Lung (tissue), 11 donors: ENCODE measurements at regions not wholly inside any gene's neighbourhood (a gene's known extent, or its start where the extent isn't known, plus 50 kb on each side); places are given as distances from the start of the nearest gene placed in this dataset.

Experiments used
- ATAC-seq: fragments of 200-7000 bp; cut with Tn5 transposase; one replicate; pipeline ENCODE4 v1.9.1; 2020; ENCODE audit warnings: moderate number of reproducible peaks; ENCODE audit not compliant: insufficient read depth, low FRiP score
- DNase-seq, 3 donors: peaks; one replicate each; pipeline ENCODE4 v3.0.0-alpha.2; 2013 to 2017
- H3K27ac ChIP-seq, 2 donors: one replicate each; pipeline ENCODE4 v1.5.1; 2013; ENCODE audit warnings: mild to moderate bottlenecking in 2 of 2, moderate library complexity in 2 of 2, control low read depth in 1 of 2, inconsistent platforms in 1 of 2, low read depth in 1 of 2, low read length in 1 of 2
- H3K27me3 ChIP-seq, 3 donors: one replicate each; pipeline ENCODE4 v1.5.1; 2013; ENCODE audit warnings: low read length in 2 of 3; ENCODE audit not compliant: control insufficient read depth in 3 of 3, insufficient read depth in 3 of 3
- H3K36me3 ChIP-seq, 4 donors: one replicate each; pipeline ENCODE4 v1.5.1; 2013; ENCODE audit warnings: low read length in 4 of 4, mild to moderate bottlenecking in 1 of 4, moderate library complexity in 1 of 4; ENCODE audit not compliant: control insufficient read depth in 4 of 4, insufficient read depth in 4 of 4
- H3K4me1 ChIP-seq, 5 donors: one replicate each; pipeline ENCODE4 v1.5.1; 2013; ENCODE audit warnings: low read length in 5 of 5, mild to moderate bottlenecking in 2 of 5, moderate library complexity in 1 of 5; ENCODE audit not compliant: control insufficient read depth in 5 of 5, insufficient read depth in 5 of 5
- H3K4me3 ChIP-seq: one replicate; pipeline ENCODE4 v1.5.1; 2013; ENCODE audit warnings: mild to moderate bottlenecking, control low read depth, moderate library complexity
- H3K9ac ChIP-seq, 2 donors: one replicate each; pipeline ENCODE4 v1.5.1; 2013; ENCODE audit warnings: low read length in 2 of 2, control low read depth in 1 of 2; ENCODE audit not compliant: insufficient read depth in 1 of 2
- H3K9me3 ChIP-seq, 4 donors: one replicate each; pipeline ENCODE4 v1.5.1; 2013; ENCODE audit warnings: low read length in 3 of 4, mild to moderate bottlenecking in 1 of 4, moderate library complexity in 1 of 4; ENCODE audit not compliant: control insufficient read depth in 4 of 4, insufficient read depth in 3 of 4
- WGBS, 2 donors: extraction: QIAGEN DNeasy Blood & Tissue Kit; methylation state at CpG; one replicate each; pipeline ENCODE4 v1.1.7; 2013; 5-methylcytosine and 5-hydroxymethylcytosine counted together
- TF ChIP-seq, protein P1 (sequence below): IDR thresholded peaks from 2 replicates; pipeline ENCODE4 v1.5.1; 2012; ENCODE audit warnings: mild to moderate bottlenecking; ENCODE audit errors: control extremely low read depth, extremely low read depth
- donor health status: control.
- donor health status: control.
- donor health status: Bipolar disorder and iron deficiency.
- donor health status: healthy.
- donor health status: DM: yes; HTN: yes; CAD: no.

GRCh38 chr17:77690271-77691161 is 268.0 kb upstream of the TNRC6C start:
- Histone ChIP-seq H3K27me3 (peaks cover 0 to 29% (median 4%) of the 10 kb centered on the region in 3 donors), H3K4me1 (peaks cover 0 to 6% (median 0%) of the 10 kb centered on the region in 5 donors), H3K27ac (no peak overlapping the region), H3K9me3 (no peaks in the 10 kb centered on the region), H3K36me3 (no peaks in the 10 kb centered on the region), H3K4me3 (no peak overlapping the region), H3K9ac (no peak overlapping the region)
- TF ChIP-seq, protein P1, sequence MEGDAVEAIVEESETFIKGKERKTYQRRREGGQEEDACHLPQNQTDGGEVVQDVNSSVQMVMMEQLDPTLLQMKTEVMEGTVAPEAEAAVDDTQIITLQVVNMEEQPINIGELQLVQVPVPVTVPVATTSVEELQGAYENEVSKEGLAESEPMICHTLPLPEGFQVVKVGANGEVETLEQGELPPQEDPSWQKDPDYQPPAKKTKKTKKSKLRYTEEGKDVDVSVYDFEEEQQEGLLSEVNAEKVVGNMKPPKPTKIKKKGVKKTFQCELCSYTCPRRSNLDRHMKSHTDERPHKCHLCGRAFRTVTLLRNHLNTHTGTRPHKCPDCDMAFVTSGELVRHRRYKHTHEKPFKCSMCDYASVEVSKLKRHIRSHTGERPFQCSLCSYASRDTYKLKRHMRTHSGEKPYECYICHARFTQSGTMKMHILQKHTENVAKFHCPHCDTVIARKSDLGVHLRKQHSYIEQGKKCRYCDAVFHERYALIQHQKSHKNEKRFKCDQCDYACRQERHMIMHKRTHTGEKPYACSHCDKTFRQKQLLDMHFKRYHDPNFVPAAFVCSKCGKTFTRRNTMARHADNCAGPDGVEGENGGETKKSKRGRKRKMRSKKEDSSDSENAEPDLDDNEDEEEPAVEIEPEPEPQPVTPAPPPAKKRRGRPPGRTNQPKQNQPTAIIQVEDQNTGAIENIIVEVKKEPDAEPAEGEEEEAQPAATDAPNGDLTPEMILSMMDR: no peak
- 31 to 34% methylated on average over 24 of the region's 24 CpGs for WGBS, 2 donors
- DNase-seq: peak; percentile 58 to 71 (median 64)
- no peak for ATAC-seq

DNA sequence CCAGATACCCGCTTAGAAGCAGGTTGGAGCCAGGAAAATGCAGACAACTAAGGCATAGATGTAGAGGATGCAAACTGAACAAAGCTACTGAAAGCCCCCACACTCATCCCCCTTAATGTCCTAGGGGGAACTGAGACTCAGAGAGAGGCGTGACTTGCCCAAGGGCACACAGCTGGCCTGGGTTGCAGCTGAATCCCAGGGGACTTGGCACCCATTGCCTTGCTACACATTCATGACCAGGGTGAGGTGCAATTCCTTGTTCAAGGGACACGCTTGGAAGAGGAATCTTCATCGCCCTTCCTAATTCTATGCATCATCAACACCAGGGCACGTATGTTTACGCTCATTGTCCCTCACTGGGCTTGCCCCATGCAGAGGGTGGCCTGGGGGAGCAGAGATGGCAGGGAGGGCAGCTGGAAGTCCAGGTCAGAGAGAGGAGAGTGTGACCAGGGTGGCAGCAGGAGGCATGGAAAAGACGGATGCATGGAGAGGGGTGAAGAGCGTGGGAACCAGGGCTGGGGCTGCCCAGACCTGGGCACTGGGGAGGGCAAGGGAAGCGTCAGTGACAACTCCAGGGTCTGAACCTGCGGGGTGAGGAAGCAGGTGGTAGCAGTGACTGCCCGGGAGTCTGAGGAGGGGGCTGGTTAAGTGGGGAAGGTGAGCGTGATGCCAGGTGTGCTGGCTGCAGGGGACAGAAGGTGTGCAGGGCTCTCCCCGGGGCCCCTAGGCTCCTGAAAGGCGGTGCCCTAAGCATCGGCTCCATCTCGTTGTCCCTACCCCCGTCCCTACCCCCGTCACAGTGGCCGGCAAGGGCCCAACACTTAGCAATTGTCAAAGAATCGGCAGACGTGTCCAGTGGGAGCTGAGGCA is 267.1 kb upstream of the TNRC6C start:
- TF ChIP-seq, protein P1: no peak
- Histone ChIP-seq H3K9me3 (no peaks in the 10 kb centered on the region), H3K27ac (no peak overlapping the region), H3K9ac (no peak overlapping the region), H3K27me3 (peaks cover 0 to 31% (median 7%) of the 10 kb centered on the region in 3 donors), H3K36me3 (no peaks in the 10 kb centered on the region), H3K4me3 (no peak overlapping the region), H3K4me1 (peaks cover 0 to 6% (median 0%) of the 10 kb centered on the region in 5 donors)
- WGBS, 2 donors: 88 to 90% methylated on average over 21 of the region's 21 CpGs
- no peak for ATAC-seq
- DNase-seq: peak in 1 of 3 donors; percentile 9

GRCh38 chr17:77692571-77693161 is 265.8 kb upstream of the TNRC6C start:
- ATAC-seq (no peak), DNase-seq (no peak)
- H3K36me3 ChIP-seq: no peaks in the 10 kb centered on the region
- H3K9me3 ChIP-seq: no peaks in the 10 kb centered on the region
- H3K4me1 ChIP-seq: peaks cover 0 to 6% (median 0%) of the 10 kb centered on the region in 5 donors
- TF ChIP-seq, protein P1: no peak
- H3K27me3 ChIP-seq: peaks cover 0 to 39% (median 11%) of the 10 kb centered on the region in 3 donors
- WGBS, 2 donors: 77 to 90% methylated on average over 12 of the region's 12 CpGs
- no peak overlapping the region for H3K9ac ChIP-seq
- H3K27ac ChIP-seq: no peak overlapping the region
- H3K4me3 ChIP-seq: no peak overlapping the region
